ENCODE measurements at regions not wholly inside any gene's neighbourhood (a gene's known extent, or its start where the extent isn't known, plus 50 kb on each side); places are given as distances from the start of the nearest gene placed in this dataset.
"Not testable (repeated sequence)": the region's sequence is repeated elsewhere in the genome, so short reads cannot be mapped to it uniquely, and the experiment has no call there.

DNA sequence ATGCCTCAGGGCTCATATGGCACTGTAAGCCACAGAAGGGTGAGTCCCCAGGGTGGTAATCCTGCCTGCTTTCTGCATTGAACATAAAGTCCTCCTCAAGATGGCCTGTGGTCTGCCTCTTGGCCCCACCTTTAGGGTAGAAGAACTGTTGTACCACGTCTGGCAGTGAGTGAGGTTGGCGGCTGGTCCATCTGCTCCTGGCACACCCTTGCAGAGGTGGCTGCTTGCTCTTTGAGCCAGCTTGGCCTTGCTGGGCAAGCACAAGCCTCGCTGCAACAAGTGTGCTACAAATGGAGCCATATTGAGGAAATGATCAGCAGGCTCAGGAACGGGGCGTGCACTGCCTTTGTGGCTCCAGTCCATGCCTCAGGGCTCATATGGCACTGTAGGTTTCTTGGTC, 1524.0 kb upstream of the USP9Y start:
- DNase-seq, result not testable (repeated sequence)

DNA sequence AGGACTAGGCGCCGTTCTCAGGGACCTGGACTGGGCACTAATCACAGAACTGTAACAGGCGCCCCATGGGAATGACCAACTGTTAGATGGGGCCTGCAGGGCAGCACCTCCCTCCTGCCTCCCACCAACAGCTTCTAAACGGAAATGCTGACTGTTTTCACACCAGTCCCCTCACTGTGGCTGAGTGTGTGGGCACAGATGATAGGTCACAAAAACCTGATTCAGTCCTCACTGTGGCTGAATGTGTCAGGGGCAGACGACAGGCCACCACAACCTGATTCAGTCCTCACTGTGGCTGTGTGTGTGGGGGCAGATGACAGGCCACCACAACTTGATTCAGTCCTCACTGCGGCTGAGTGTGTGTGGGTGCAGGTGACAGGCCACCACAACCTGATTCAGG, 1499.9 kb upstream of the USP9Y start:
- DNase-seq, result peak; percentile 2

DNA sequence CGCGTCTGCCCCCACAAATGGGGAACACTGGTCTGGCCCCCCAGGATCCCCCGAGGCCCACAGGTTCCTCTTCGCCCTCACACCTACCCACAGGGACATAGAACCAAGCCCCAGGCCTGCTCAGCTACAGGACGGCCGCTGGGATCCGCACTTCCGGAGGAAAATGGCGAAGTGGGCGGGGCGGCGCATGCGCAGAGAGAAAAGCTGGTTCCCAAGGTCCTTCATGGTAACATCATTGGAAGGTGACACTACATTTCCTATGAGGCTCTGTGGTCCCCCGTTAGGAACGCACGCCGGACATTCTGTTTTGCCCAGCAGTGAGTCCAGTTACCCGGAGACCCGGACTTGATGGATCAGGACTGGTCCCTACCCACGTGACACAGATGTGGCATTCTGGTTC, 1486.2 kb upstream of the USP9Y start:
- DNase-seq, result peak; percentile 12
